Uterus (tissue), 2 donors: ENCODE measurements at regions not wholly inside any gene's neighbourhood (a gene's known extent, or its start where the extent isn't known, plus 50 kb on each side); places are given as distances from the start of the nearest gene placed in this dataset.

ENCODE experiments used
- CTCF ChIP-seq, 4 experiments: fragments of 200-600 bp in 2 of 4; fragments of 450-650 bp in 2 of 4; sonication (generic) in 2 of 4; IDR thresholded peaks; one replicate each; pipeline ENCODE4 v1.5.1; 2016 to 2019; ENCODE audit warnings: antibody characterized with exemption in 4 of 4, mild to moderate bottlenecking in 2 of 4, moderate library complexity in 1 of 4
- POLR2A ChIP-seq, 2 donors: fragments of 450-650 bp; IDR thresholded peaks; one replicate each; pipeline ENCODE4 v1.6.1; 2016; ENCODE audit warnings: antibody characterized with exemption in 2 of 2, mild to moderate bottlenecking in 1 of 2, moderate library complexity in 1 of 2

DNA sequence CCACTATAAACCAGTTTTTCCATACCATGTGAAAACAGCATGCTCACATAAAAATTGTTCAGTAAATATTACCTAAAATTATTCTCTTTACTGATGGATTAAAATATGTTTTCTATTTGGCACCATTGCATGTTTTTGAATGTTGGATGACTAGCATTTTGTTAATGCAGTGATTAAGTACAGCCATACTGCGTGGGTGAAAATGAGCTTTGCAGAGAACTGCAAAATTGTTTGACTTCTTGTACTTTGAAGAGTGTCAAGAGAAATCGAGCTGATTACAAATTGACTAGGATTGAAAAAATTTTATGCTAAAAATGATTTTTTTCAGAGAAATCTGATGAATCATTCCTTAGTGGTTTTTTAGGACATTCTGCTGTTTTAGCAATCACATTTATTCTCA is 452.9 kb downstream of the RPL10L start:
- TF ChIP-seq CTCF (IDR thresholded peaks at IDR 0.05) (no peak), POLR2A (IDR thresholded peaks at IDR 0.05) (no peak)
